GM19397 (cell line): ENCODE measurements at regions not wholly inside any gene's neighbourhood (a gene's known extent, or its start where the extent isn't known, plus 50 kb on each side); places are given as distances from the start of the nearest gene placed in this dataset.
A peak's percentile ranks its signal among the peaks of the same experiment; 100 is the strongest.
"Not testable (repeated sequence)": the region's sequence is repeated elsewhere in the genome, so short reads cannot be mapped to it uniquely, and the experiment has no call there.

Experiments
- ATAC-seq: cut with Tn5 transposase; IDR thresholded peaks from one replicate; pipeline ENCODE4 v1.9.1; 2021; ENCODE audit warnings: mild to moderate bottlenecking, moderate library complexity; ENCODE audit not compliant: unreplicated experiment

GRCh38 chr18:21928925-21929324 is 188.3 kb downstream of the MIB1 start:
- ATAC-seq: no peak

- ATAC-seq: no peak
Measured at GRCh38 chr18:21930177-21930576, 189.6 kb downstream of the MIB1 start.

- ATAC-seq: no peak
Measured at GRCh38 chr18:21933931-21934765, 193.6 kb downstream of the MIB1 start.

- ATAC-seq: no peak
Measured at GRCh38 chr18:21934766-21935015, 194.1 kb downstream of the MIB1 start.

GRCh38 chr18:21943456-21943855 is 202.9 kb downstream of the MIB1 start:
- no peak for ATAC-seq

GRCh38 chr18:21949326-21950015 is 208.9 kb downstream of the MIB1 start:
- no peak for ATAC-seq

- ATAC-seq: peak; percentile 96
Measured at GRCh38 chr18:21955757-21956652, 213.4 kb upstream of the GATA6 start.

- no peak for ATAC-seq
Measured at GRCh38 chr18:21958263-21958662, 211.1 kb upstream of the GATA6 start.

GRCh38 chr18:21958707-21959450 is 210.5 kb upstream of the GATA6 start:
- no peak for ATAC-seq

GRCh38 chr18:21960189-21960588 is 209.2 kb upstream of the GATA6 start:
- ATAC-seq: no peak

- ATAC-seq: no peak
Measured at GRCh38 chr18:21963336-21963735, 206.1 kb upstream of the GATA6 start.

GRCh38 chr18:21968338-21968737 is 201.1 kb upstream of the GATA6 start:
- ATAC-seq: no peak

- no peak for ATAC-seq
Measured at GRCh38 chr18:21972281-21972680, 197.1 kb upstream of the GATA6 start.

- ATAC-seq: not testable (repeated sequence)
Measured at GRCh38 chr18:21975954-21976353, 193.4 kb upstream of the GATA6 start.

- ATAC-seq: no peak
Measured at GRCh38 chr18:21978546-21979170, 190.7 kb upstream of the GATA6 start.

GRCh38 chr18:21979171-21979560 is 190.2 kb upstream of the GATA6 start:
- ATAC-seq: no peak

- ATAC-seq: no peak
Measured at GRCh38 chr18:21979759-21980158, 189.6 kb upstream of the GATA6 start.

GRCh38 chr18:21980744-21981143 is 188.6 kb upstream of the GATA6 start:
- no peak for ATAC-seq

- not testable (repeated sequence) for ATAC-seq
Measured at GRCh38 chr18:21981489-21981888, 187.9 kb upstream of the GATA6 start.

- ATAC-seq: no peak
Measured at GRCh38 chr18:21991081-21991534, 178.3 kb upstream of the GATA6 start.
